Panc1 (cell line): ENCODE measurements at regions not wholly inside any gene's neighbourhood (a gene's known extent, or its start where the extent isn't known, plus 50 kb on each side); places are given as distances from the start of the nearest gene placed in this dataset.

Source experiments
- ATAC-seq: fragments of 200-7000 bp; cut with Tn5 transposase; 2 replicates; pipeline ENCODE4 v1.9.1; 2020; ENCODE audit warnings: mild to moderate bottlenecking, moderate library complexity
- BruUV-seq: library from RNA; stranded (reverse); fragments of 400-500 nt; replicated peaks from 2 replicates; lab custom pipeline; 2021; lab: Mats Ljungman, UMichigan
- CTCF ChIA-PET: fragments of 300-600 bp; sonication (Branson Sonifier 250); formaldehyde crosslinking; loops from one replicate; lab custom pipeline; 2022; ENCODE audit warnings: antibody characterized with exemption; lab: Charles Lee
- POLR2A ChIA-PET: fragments of 300-600 bp; sonication (Branson Sonifier 250); formaldehyde crosslinking; loops from one replicate; lab custom pipeline; 2022; ENCODE audit warnings: antibody characterized with exemption; lab: Charles Lee
- DNase-seq: peaks from one replicate; pipeline ENCODE4 v3.0.0-alpha.2; 2010; ENCODE audit warnings: low read depth, low spot score
- H3K27ac ChIP-seq: 2 replicates; pipeline ENCODE4 v1.5.1; 2011; ENCODE audit warnings: mild to moderate bottlenecking, low read length, inconsistent platforms
- H3K27me3 ChIP-seq: fragments of 200-500 bp; sonication (Bioruptor generic); 2 replicates; pipeline ENCODE4 v1.6.0; 2014; ENCODE audit warnings: low read length, inconsistent platforms; ENCODE audit not compliant: control insufficient read depth, insufficient read depth
- H3K36me3 ChIP-seq: fragments of 200-500 bp; sonication (Bioruptor generic); 2 replicates; pipeline ENCODE4 v1.5.1; 2014; ENCODE audit warnings: inconsistent platforms, mild to moderate bottlenecking, low read length, moderate library complexity; ENCODE audit not compliant: control insufficient read depth, insufficient read depth
- H3K4me1 ChIP-seq: 2 replicates; pipeline ENCODE4 v1.5.1; 2011; ENCODE audit warnings: inconsistent platforms, mild to moderate bottlenecking, low read length, moderate library complexity; ENCODE audit not compliant: control insufficient read depth, insufficient read depth
- H3K4me3 ChIP-seq, 2 experiments: 2 replicates each; pipeline ENCODE4 v1.5.1; 2011 to 2012; ENCODE audit warnings: low read depth in 2 of 2, low read length in 2 of 2, mild to moderate bottlenecking in 2 of 2, inconsistent platforms in 1 of 2, moderate library complexity in 1 of 2
- H3K9me3 ChIP-seq: fragments of 200-500 bp; sonication (Bioruptor generic); 2 replicates; pipeline ENCODE4 v1.5.1; 2014; ENCODE audit warnings: low read depth, mild to moderate bottlenecking, inconsistent platforms, low read length, moderate library complexity; ENCODE audit not compliant: control insufficient read depth, insufficient read depth
- CTCF ChIP-seq: fragments of 450-650 bp; IDR thresholded peaks from 2 replicates; pipeline ENCODE4 v1.5.1; 2017; ENCODE audit warnings: mild to moderate bottlenecking
- POLR2AphosphoS5 ChIP-seq: IDR thresholded peaks from 2 replicates; pipeline ENCODE4 v1.6.1; 2012; ENCODE audit warnings: mild to moderate bottlenecking, low read depth, low read length, moderate library complexity
- REST ChIP-seq, 2 experiments: IDR thresholded peaks; 2 replicates each; pipeline ENCODE4 v1.6.1; 2011 to 2012; ENCODE audit warnings: low read depth in 2 of 2, control low read depth in 1 of 2, low read length in 1 of 2, mild to moderate bottlenecking in 1 of 2, moderate library complexity in 1 of 2; ENCODE audit not compliant: insufficient read depth in 1 of 2
- SIN3A ChIP-seq: IDR thresholded peaks from 2 replicates; pipeline ENCODE4 v1.6.1; 2012; ENCODE audit warnings: low read depth, mild to moderate bottlenecking, low read length, moderate library complexity, borderline replicate concordance; ENCODE audit not compliant: insufficient read depth
- TCF7L2 ChIP-seq: IDR thresholded peaks from 2 replicates; pipeline ENCODE4 v1.6.1; 2011; ENCODE audit warnings: mild to moderate bottlenecking, low read depth, low read length, inconsistent platforms
- in situ Hi-C: cut with HindIII; loops from 2 replicates; pipeline ENCODE4 v1.10.0; 2016; ENCODE audit warnings: low sequenced_read_pairs, low pct_unique_long_range_greater_than_20kb
- intact Hi-C: fragments of 100-400 bp; cut with micrococcal nuclease; formaldehyde crosslinking; loops from one replicate; pipeline ENCODE4 v1.10.0; 2022; ENCODE audit not compliant: unreplicated experiment

- ATAC-seq: no peak
- intact Hi-C loops (no loop called here), in situ Hi-C loops (no loop called here)
Measured at GRCh38 chr2:236916181-236916580, 169.5 kb upstream of the COPS8 start.

GRCh38 chr2:236916651-236917050 lies 169.0 kb upstream of the COPS8 start:
- ATAC-seq (no peak), DNase-seq (no peak)
- Histone ChIP-seq H3K27ac (no peak overlapping the region), H3K36me3 (no peaks in the 10 kb centered on the region), H3K4me3 (no peak overlapping the region), H3K9me3 (no peaks in the 10 kb centered on the region), H3K4me1 (no peaks in the 10 kb centered on the region), H3K27me3 (peaks cover 23% of the 10 kb centered on the region)
- POLR2A ChIA-PET: no interaction called here
- intact Hi-C loops: no loop called here
- in situ Hi-C loops: no loop called here
- no TSS peak for BruUV-seq
- TF ChIP-seq CTCF (no peak), REST (IDR thresholded peaks at IDR 0.05; ENCODE audit: insufficient read depth in 1 of 2, low read depth in 2 of 2, low read length in 1 of 2) (no peak), SIN3A (no peak), POLR2AphosphoS5 (no peak), TCF7L2 (no peak)
- CTCF ChIA-PET: no interaction called here

More at GRCh38 chr2:236916181-236916580, 169.5 kb upstream of the COPS8 start:
- DNase-seq: no peak
- Histone ChIP-seq H3K4me3 (no peak overlapping the region), H3K27me3 (peaks cover 21% of the 10 kb centered on the region), H3K27ac (no peak overlapping the region), H3K4me1 (no peaks in the 10 kb centered on the region), H3K36me3 (no peaks in the 10 kb centered on the region), H3K9me3 (no peaks in the 10 kb centered on the region)
- TF ChIP-seq REST (IDR thresholded peaks at IDR 0.05; ENCODE audit: insufficient read depth in 1 of 2, low read depth in 2 of 2, low read length in 1 of 2): no peak
- no peak for TF ChIP-seq CTCF
- TF ChIP-seq TCF7L2: no peak
- no peak for TF ChIP-seq POLR2AphosphoS5
- TF ChIP-seq SIN3A: no peak
- ChIA-PET POLR2A (no interaction called here), CTCF (no interaction called here)
- no TSS peak for BruUV-seq
